OCI-M2 (cell line): ENCODE measurements at regions not wholly inside any gene's neighbourhood (a gene's known extent, or its start where the extent isn't known, plus 50 kb on each side); places are given as distances from the start of the nearest gene placed in this dataset.
"Not testable (repeated sequence)": the region's sequence is repeated elsewhere in the genome, so short reads cannot be mapped to it uniquely, and the experiment has no call there.

ENCODE experiments used
- DNase-seq: peaks from one replicate; lab custom pipeline; 2025; ENCODE audit not compliant: unreplicated experiment; lab: John Stamatoyannopoulos, UW

- no peak for DNase-seq
These were observed 292.7 kb upstream of the SLC39A10 start for GRCh38 chr2:195364015-195364965.

- no peak for DNase-seq
These were observed 293.5 kb upstream of the SLC39A10 start for GRCh38 chr2:195363496-195363895.

DNA sequence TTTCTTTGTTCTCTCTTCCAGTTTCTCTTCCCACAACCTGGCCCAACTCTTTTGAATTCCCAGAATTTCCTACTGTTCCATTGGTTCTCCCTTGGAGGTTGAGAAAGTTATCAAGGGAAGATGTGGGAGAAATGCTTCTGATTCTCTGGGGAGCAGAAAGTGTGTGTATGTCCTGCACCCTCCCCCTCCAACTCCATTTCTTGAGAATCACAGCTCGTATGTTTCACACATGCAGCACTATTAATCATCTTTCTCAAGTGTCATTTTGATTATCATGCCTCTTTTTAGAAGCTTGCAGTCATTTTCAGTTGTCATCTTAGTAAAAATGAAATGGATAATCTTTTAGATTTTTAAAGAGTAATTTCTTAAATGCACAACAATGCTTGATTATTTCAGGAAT, 296.8 kb upstream of the SLC39A10 start:
- no peak for DNase-seq

DNA sequence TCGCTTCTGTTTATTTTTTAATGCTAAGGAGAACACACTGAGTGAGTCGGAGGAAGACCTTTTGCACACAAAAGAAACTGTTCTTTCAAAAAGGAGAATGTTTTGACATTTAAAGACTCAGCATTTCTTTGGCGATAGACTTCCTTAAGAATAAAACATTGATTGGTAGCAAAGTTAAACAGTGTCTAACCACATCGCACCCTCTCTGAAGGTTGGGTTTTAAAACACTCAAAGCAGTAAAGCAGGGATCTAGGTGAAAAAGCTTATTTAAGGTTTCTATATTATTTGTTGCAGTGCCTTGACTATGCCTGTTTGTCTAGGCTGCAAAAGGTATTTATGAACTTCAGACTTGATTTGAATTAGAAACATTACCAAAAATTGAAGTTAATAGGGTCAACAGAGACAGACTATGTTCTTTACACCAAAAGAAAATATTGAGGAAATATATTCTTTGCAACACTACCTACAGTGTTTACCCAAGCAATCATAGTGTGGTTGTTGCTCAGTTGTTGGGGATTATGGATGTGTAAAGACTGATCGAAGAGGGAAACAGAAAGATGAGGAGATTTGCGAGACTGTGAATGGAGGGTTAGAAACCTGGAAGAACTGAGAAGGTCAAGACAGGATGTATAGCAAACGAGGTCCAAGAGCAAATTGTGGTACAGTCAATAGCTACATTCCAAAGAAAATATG, 297.8 kb upstream of the SLC39A10 start:
- DNase-seq = no peak

DNA sequence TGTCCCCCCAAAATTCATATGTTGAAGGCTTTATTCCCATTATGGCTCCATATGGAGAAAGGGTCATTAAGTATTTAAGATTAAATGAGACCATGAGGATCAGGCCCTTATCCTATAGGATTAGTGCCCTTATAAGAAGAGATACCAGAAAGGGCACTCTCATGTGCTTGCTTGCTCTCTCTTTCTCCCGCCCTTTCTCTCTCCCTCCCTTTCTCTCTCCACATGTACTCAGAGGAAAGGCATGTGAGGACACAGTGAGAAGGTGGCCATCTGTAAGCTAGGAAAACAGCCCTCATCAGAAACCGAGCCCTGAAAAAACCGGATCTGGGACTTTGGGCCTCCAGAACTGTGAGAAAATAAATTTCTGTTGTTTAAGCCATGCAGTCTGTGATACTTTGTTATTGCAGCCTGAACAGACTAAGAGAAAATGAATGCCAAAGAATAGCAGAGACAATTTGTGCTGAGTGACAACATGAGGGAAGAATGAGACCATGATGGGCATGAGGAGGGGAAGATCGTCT, 300.0 kb upstream of the SLC39A10 start:
- DNase-seq = no peak

- no peak for DNase-seq
These were observed 301.0 kb upstream of the SLC39A10 start for GRCh38 chr2:195356026-195356425.

DNA sequence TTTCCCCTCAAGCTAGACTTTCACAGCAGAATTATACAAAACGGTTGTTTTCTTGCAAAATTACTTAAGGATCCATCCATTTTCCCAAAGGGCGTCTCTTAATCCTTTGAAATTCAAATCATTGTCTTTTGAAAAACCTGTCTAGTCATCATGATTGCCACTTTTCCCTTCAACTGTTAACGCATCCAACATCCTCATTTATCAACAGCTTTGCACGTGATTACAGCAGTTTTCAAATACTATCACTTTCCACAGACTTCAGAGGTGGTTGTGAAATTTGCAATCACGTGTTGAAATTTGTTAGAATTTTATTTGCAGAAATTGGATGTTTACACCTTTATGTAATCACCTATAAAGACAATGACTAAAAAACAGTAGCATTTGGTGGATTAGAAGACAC, 304.4 kb upstream of the SLC39A10 start:
- no peak for DNase-seq

GRCh38 chr2:195343942-195344530, 313.0 kb upstream of the SLC39A10 start:
- DNase-seq = no peak

DNA sequence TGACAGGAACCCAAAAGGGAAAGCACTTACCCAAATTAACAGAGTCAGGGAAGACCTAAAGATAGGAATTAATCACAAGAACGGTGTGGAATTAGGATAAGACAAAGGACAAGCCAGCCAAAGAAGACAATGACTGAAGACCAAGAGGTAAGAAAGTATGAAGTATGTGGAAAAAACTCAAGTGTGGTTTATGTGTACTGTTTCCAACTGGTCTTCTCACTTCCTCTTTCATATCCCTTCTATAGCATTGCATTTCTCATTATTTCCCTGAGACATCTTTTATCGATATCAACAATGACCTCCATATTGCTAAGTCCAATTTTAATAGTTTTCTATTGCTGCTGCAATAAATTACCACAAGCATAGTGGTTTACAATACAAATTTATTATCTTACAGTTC, 313.5 kb upstream of the SLC39A10 start:
- DNase-seq = no peak

- DNase-seq = no peak
These were observed 315.0 kb upstream of the SLC39A10 start for GRCh38 chr2:195342061-195342460.

- no peak for DNase-seq
These were observed 318.2 kb upstream of the SLC39A10 start for GRCh38 chr2:195338856-195339255.

- no peak for DNase-seq
These were observed 319.4 kb upstream of the SLC39A10 start for GRCh38 chr2:195337597-195337996.

GRCh38 chr2:195333869-195334268, 323.2 kb upstream of the SLC39A10 start:
- DNase-seq = no peak

DNA sequence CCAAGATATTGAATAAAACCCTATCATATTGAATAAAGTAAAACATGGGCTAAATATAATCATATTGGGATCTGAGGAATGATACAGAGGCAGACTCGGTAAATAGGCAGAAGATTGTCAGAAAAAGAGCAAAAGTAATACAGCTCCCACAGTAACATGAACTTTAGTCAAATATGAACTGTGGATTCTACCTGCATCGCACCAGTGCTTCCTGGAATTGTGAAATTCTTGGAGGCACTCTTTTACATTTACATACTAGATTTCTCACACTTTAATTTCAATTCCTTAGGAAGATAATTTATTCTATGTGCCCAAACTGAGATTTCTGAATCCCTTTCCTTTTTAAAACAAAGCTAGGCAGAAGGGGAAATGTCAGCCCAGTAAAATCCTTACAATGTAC, 325.1 kb upstream of the SLC39A10 start:
- no peak for DNase-seq

GRCh38 chr2:195331129-195331528, 325.9 kb upstream of the SLC39A10 start:
- no peak for DNase-seq

- DNase-seq = no peak
These were observed 326.5 kb upstream of the SLC39A10 start for GRCh38 chr2:195330513-195330956.

DNA sequence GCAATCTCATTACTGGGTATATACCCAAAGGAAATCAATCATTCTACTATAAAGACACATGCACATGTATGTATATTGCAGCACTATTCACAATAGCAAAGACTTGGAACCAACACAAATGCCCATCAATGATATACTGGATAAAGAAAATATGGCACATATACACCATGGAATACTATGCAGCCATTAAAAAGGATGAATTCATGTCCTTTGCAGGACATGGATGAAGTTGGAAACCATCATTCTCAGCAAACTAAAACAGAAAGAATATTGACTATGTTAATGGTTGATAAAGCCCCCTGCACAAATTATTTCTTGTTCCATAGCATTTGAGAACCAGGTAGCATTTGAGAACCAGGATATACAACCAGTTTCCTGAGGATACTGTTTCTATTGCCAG, 327.2 kb upstream of the SLC39A10 start:
- not testable (repeated sequence) for DNase-seq

DNA sequence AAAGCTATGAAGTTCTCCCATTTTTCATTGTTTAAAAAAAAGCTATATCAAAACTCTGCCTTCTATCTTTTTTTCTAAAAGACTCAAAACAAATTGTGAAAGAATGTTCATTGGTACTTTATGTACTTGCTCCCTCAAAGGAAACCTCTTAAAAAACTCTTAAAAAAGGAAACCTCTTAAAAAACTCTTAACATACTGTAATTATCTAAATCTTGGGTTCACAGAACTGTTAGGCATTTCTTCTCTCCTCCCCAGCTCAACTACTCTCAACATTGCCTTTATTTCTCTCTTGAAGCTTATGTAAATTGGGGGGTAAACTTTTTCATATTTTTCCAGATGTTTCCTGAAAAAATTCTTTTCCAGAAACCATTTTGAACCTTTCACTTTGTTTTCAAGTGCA, 330.5 kb upstream of the SLC39A10 start:
- DNase-seq = no peak

- DNase-seq = no peak
These were observed 334.7 kb upstream of the SLC39A10 start for GRCh38 chr2:195322324-195322723.

DNA sequence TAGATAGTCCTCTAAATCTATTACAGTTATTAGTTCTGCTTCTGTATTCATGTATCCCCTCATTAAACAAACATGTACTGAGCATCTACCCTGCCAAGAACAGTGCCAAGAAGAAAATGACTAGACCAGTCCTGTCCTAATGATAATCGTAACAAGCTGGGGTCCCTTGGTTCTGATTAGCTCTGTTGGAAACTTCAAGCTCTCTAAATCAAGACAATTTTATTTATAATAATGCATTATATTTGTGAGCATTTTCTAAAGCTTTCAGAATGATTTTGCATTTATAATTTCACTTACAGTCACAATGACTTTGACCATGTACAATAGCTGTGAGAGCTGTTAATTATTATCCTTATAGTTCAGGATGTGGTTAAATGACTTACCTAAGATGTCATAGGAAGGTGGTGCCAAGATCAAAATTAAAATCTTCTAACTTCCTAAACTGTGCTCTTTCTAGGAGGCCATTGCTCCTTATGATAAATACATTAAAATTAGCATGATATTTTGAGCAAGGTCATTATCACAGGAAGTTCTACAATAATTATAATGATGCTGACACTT, 336.5 kb upstream of the SLC39A10 start:
- DNase-seq = no peak
